T-helper 2 cell treated with Interferon-gamma antibody and Interleukin-4, amounts not matched to agents 100 ng/mL and 5 ng/mL, for 36 hours (primary cell): ENCODE measurements at regions not wholly inside any gene's neighbourhood (a gene's known extent, or its start where the extent isn't known, plus 50 kb on each side); places are given as distances from the start of the nearest gene placed in this dataset.

ENCODE experiments used
- intact Hi-C: fragments of 100-400 bp; cut with micrococcal nuclease; formaldehyde crosslinking; loops from one replicate; pipeline ENCODE4 v1.15.1; 2023

- intact Hi-C loops, result loop anchor here (10.0 kb wide), 1 partner anchor 177 kb away; no protein-coding TSS in a partner anchor
Observed at GRCh38 chr6:127641905-127642304, 64.9 kb downstream of the C6orf58 start.
